GM18909 (cell line): ENCODE measurements at regions not wholly inside any gene's neighbourhood (a gene's known extent, or its start where the extent isn't known, plus 50 kb on each side); places are given as distances from the start of the nearest gene placed in this dataset.

ENCODE experiments used
- ATAC-seq: cut with Tn5 transposase; IDR thresholded peaks from one replicate; pipeline ENCODE4 v1.9.1; 2021; ENCODE audit warnings: mild to moderate bottlenecking; ENCODE audit not compliant: unreplicated experiment, poor library complexity

DNA sequence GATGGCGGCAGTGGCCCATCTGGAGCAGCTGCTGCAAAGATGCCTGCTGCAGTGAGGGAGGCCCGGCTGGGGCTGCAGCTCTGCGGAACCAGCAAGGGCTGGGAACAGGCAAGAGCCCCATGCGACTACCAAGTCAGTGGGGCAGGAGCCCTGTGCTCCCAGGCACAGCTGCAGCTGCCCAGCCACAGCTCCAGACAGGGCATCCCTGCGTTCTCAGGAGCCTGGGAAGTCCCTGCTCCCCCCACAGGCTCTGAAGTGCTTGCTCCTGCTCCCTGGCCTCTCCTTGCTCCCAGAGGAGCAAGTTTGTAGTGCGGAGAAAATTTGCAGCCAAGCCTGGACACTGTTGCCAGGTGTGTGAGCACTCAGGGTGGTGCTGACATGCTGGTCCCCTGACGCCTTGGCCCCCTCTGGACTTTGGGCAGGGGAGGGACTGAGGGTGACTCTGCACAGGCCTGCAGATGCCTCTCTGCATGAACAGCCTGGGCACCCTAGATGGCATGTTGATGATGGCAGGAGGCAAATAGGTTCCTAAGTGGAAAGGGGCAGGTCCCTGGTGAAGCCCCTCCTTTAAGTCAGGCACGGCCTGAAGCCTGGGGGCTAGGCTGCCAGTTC lies 105.6 kb downstream of the LYZL1 start:
- no peak for ATAC-seq

- ATAC-seq = no peak
Observed at GRCh38 chr10:29395409-29395808, 106.5 kb downstream of the LYZL1 start.

DNA sequence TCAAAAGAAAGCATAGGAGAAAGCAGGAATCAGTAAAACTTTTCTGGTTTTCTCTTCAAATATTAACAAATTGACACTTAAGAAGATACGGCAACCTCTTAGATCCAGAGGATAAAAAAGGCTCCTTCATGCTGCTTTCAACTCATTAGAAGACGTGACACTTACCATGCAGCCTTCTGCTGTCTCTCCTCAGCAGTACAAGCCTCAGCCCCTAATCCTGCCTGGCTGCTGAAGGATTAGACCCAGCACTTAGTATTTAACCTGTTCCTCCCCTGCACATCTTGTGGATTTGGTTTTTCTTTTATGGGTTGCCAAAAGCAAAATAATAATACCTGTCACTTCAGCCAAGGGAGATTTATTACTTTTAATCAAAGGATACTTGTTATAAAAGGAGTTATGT lies 108.4 kb downstream of the LYZL1 start:
- ATAC-seq = no peak

GRCh38 chr10:29403208-29403607 lies 114.3 kb downstream of the LYZL1 start:
- ATAC-seq = no peak

- ATAC-seq = no peak
Observed at GRCh38 chr10:29407280-29407858, 118.5 kb downstream of the LYZL1 start.
